NK-92 treated with Interleukin-12 subunit alpha and Interleukin-12 subunit beta, amount 100 ng/mL, for 24 hours (cell line): ENCODE measurements at regions not wholly inside any gene's neighbourhood (a gene's known extent, or its start where the extent isn't known, plus 50 kb on each side); places are given as distances from the start of the nearest gene placed in this dataset.

ENCODE experiments used
- DNase-seq: peaks from one replicate; lab custom pipeline; 2025; lab: John Stamatoyannopoulos, UW

GRCh38 chr20:7505835-7506221 is 434.4 kb downstream of the HAO1 start:
- DNase-seq = no peak

- DNase-seq = no peak
Observed at GRCh38 chr20:7516621-7517111, 423.6 kb downstream of the HAO1 start.

GRCh38 chr20:7520361-7520760 is 419.9 kb downstream of the HAO1 start:
- no peak for DNase-seq

- no peak for DNase-seq
Observed at GRCh38 chr20:7523288-7523687, 417.0 kb downstream of the HAO1 start.

GRCh38 chr20:7540018-7540417 is 400.2 kb downstream of the HAO1 start:
- DNase-seq = no peak

GRCh38 chr20:7540923-7541322 is 399.3 kb downstream of the HAO1 start:
- no peak for DNase-seq

- DNase-seq = no peak
Observed at GRCh38 chr20:7571101-7571500, 369.2 kb downstream of the HAO1 start.

- no peak for DNase-seq
Observed at GRCh38 chr20:7571521-7572055, 368.7 kb downstream of the HAO1 start.

- no peak for DNase-seq
Observed at GRCh38 chr20:7579888-7580287, 360.4 kb downstream of the HAO1 start.

GRCh38 chr20:7585126-7585679 is 355.1 kb downstream of the HAO1 start:
- DNase-seq = no peak

GRCh38 chr20:7586481-7586880 is 353.8 kb downstream of the HAO1 start:
- DNase-seq = no peak

- no peak for DNase-seq
Observed at GRCh38 chr20:7589164-7589563, 351.1 kb downstream of the HAO1 start.

GRCh38 chr20:7596541-7596940 is 343.7 kb downstream of the HAO1 start:
- DNase-seq = no peak

GRCh38 chr20:7601431-7601830 is 338.8 kb downstream of the HAO1 start:
- no peak for DNase-seq

- DNase-seq = no peak
Observed at GRCh38 chr20:7606941-7607340, 333.3 kb downstream of the HAO1 start.

- DNase-seq = no peak
Observed at GRCh38 chr20:7608250-7608649, 332.0 kb downstream of the HAO1 start.

- no peak for DNase-seq
Observed at GRCh38 chr20:7609251-7609650, 331.0 kb downstream of the HAO1 start.

GRCh38 chr20:7610681-7611080 is 329.6 kb downstream of the HAO1 start:
- DNase-seq = no peak

- no peak for DNase-seq
Observed at GRCh38 chr20:7617797-7618196, 322.5 kb downstream of the HAO1 start.

- DNase-seq = no peak
Observed at GRCh38 chr20:7622399-7622961, 317.8 kb downstream of the HAO1 start.

- no peak for DNase-seq
Observed at GRCh38 chr20:7624886-7625285, 315.4 kb downstream of the HAO1 start.

- no peak for DNase-seq
Observed at GRCh38 chr20:7627734-7628663, 312.3 kb downstream of the HAO1 start.

- DNase-seq = no peak
Observed at GRCh38 chr20:7629880-7630279, 310.4 kb downstream of the HAO1 start.
